CD14-positive monocyte (primary cell): ENCODE measurements at regions not wholly inside any gene's neighbourhood (a gene's known extent, or its start where the extent isn't known, plus 50 kb on each side); places are given as distances from the start of the nearest gene placed in this dataset.

ENCODE experiments used
- DNase-seq, 3 donors: peaks; one replicate each; pipeline ENCODE4 v3.0.0-alpha.2; 2011 to 2022
- H2AFZ ChIP-seq: 2 replicates; pipeline ENCODE4 v1.6.0; 2012; ENCODE audit warnings: mild to moderate bottlenecking, low read depth, low read length, inconsistent platforms; ENCODE audit not compliant: insufficient read depth, poor library complexity, severe bottlenecking
- H3K27ac ChIP-seq, 2 donors: 1 replicate in 1 of 2; 2 replicates in 1 of 2; pipeline ENCODE4 v1.5.1; 2012 to 2013; ENCODE audit warnings: low read length in 2 of 2, control low read depth in 1 of 2, inconsistent platforms in 1 of 2, low read depth in 1 of 2, mild to moderate bottlenecking in 1 of 2
- H3K27me3 ChIP-seq, 2 donors: one replicate each; pipeline versions ENCODE4 v1.6.0 to v1.6.1; 2011 to 2013; ENCODE audit warnings: low read length in 2 of 2; ENCODE audit not compliant: control insufficient read depth in 2 of 2, insufficient read depth in 2 of 2
- H3K36me3 ChIP-seq, 2 donors: replicated peaks in 1 of 2; 1 replicate in 1 of 2; 2 replicates in 1 of 2; pipeline versions ENCODE4 v1.5.1 to v1.6.1; 2012 to 2013; ENCODE audit warnings: low read length in 2 of 2, control low read depth in 1 of 2, inconsistent platforms in 1 of 2, mild to moderate bottlenecking in 1 of 2; ENCODE audit not compliant: insufficient read depth in 2 of 2, control insufficient read depth in 1 of 2
- H3K4me1 ChIP-seq, 2 donors: 1 replicate in 1 of 2; 2 replicates in 1 of 2; pipeline versions ENCODE4 v1.5.1 to v1.6.1; 2012 to 2013; ENCODE audit warnings: low read length in 2 of 2, control low read depth in 1 of 2, inconsistent platforms in 1 of 2, mild to moderate bottlenecking in 1 of 2, moderate library complexity in 1 of 2; ENCODE audit not compliant: insufficient read depth in 2 of 2, control insufficient read depth in 1 of 2
- H3K4me2 ChIP-seq: replicated peaks from 2 replicates; pipeline ENCODE3; 2012; ENCODE audit warnings: low read length, moderate library complexity, mild to moderate bottlenecking; ENCODE audit not compliant: poor library complexity, severe bottlenecking; ENCODE audit errors: extremely low read depth
- H3K4me3 ChIP-seq, 3 experiments: fragments of 200-600 bp in 1 of 3; sonication (generic) in 1 of 3; replicated peaks in 1 of 3; 1 replicate in 2 of 3; 2 replicates in 1 of 3; pipeline ENCODE4 v1.5.1; 2011 to 2013; ENCODE audit warnings: low read length in 3 of 3, mild to moderate bottlenecking in 3 of 3, control low read depth in 2 of 3, low read depth in 2 of 3, inconsistent platforms in 1 of 3, moderate library complexity in 1 of 3
- H3K79me2 ChIP-seq: 2 replicates; pipeline ENCODE4 v1.6.0; 2012; ENCODE audit warnings: mild to moderate bottlenecking, control low read depth, inconsistent platforms, low read length, moderate library complexity; ENCODE audit not compliant: insufficient read depth
- H3K9ac ChIP-seq: 2 replicates; pipeline ENCODE4 v1.6.0; 2017; ENCODE audit warnings: low read length, mild to moderate bottlenecking; ENCODE audit not compliant: insufficient read depth, poor library complexity, severe bottlenecking
- H3K9me3 ChIP-seq, 2 donors: replicated peaks in 1 of 2; 1 replicate in 1 of 2; 2 replicates in 1 of 2; pipeline versions ENCODE4 v1.5.1 to v1.6.1; 2012 to 2013; ENCODE audit warnings: low read length in 2 of 2, control low read depth in 1 of 2; ENCODE audit not compliant: control insufficient read depth in 1 of 2, insufficient read depth in 1 of 2
- H4K20me1 ChIP-seq: 2 replicates; pipeline ENCODE4 v1.6.0; 2012; ENCODE audit warnings: mild to moderate bottlenecking, low read length, control low read depth, moderate library complexity; ENCODE audit not compliant: insufficient read depth
- H3K27ac Mint-ChIP-seq, 7 donors: one replicate each; pipeline ENCODE4 v1.8.0; 2020; ENCODE audit warnings: mild to moderate bottlenecking in 7 of 7, mixed read lengths in 7 of 7, moderate library complexity in 6 of 7, inconsistent platforms in 2 of 7
- H3K27me3 Mint-ChIP-seq, 3 donors: one replicate each; pipeline ENCODE4 v1.8.0; 2021 to 2022; ENCODE audit warnings: low read depth in 3 of 3, mild to moderate bottlenecking in 3 of 3, mixed read lengths in 3 of 3, moderate library complexity in 3 of 3, inconsistent platforms in 1 of 3
- H3K36me3 Mint-ChIP-seq, 2 donors: one replicate each; pipeline ENCODE4 v1.8.0; 2020; ENCODE audit warnings: mixed read lengths in 2 of 2, inconsistent platforms in 1 of 2, mild to moderate bottlenecking in 1 of 2
- H3K4me1 Mint-ChIP-seq: one replicate; pipeline ENCODE4 v1.8.0; 2020; ENCODE audit warnings: mild to moderate bottlenecking, mixed read lengths
- H3K4me3 Mint-ChIP-seq, 2 donors: one replicate each; pipeline ENCODE4 v1.8.0; 2020; ENCODE audit warnings: mild to moderate bottlenecking in 2 of 2, mixed read lengths in 2 of 2, moderate library complexity in 1 of 2
- H3K9me3 Mint-ChIP-seq, 7 donors: one replicate each; pipeline ENCODE4 v1.8.0; 2020 to 2022; ENCODE audit warnings: mixed read lengths in 7 of 7, mild to moderate bottlenecking in 6 of 7, moderate library complexity in 6 of 7, inconsistent platforms in 2 of 7
- WGBS: methylation state at CpG from one replicate; pipeline ENCODE4 v1.1.5; 2013; ENCODE audit warnings: missing lambda C conversion rate; ENCODE audit not compliant: insufficient coverage; 5-methylcytosine and 5-hydroxymethylcytosine counted together
- intact Hi-C, 2 donors: fragments of 100-400 bp; cut with micrococcal nuclease; formaldehyde crosslinking; loops; one replicate each; pipeline versions ENCODE4 v1.15.0 to v1.15.1; 2023
- TF ChIP-seq, protein P1 (sequence below): fragments of 200-600 bp; IDR thresholded peaks from one replicate; pipeline ENCODE4 v1.8.0; 2022; ENCODE audit warnings: antibody characterized with exemption, mild to moderate bottlenecking

DNA sequence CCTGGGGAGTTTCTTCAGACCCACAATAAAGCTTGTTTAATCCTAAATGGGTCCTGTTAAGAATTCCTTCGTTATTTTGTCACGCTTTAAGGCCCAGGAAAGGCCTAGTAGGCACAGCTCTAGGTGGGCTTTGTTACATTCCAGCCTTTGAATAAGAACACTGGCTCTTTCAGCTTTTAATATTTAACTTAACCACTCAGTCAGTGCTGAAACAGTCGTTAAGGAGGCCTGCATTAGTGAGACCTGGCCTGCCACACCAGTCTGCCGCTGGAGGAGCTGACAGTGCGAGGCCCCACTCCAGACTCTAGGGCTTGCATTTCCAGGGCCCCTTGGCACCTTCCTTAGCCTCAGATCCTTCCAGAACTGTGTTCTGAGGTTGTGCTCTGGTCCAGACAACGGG is 351.4 kb downstream of the GLRX3 start:
- no peak overlapping the region for H3K4me2 ChIP-seq
- DNase-seq: no peak
- H4K20me1 ChIP-seq: no peaks in the 10 kb centered on the region
- no peak overlapping the region for H3K4me3 ChIP-seq
- Mint-ChIP-seq H3K9me3 (peaks cover 0 to 3% (median 2%) of the 10 kb centered on the region in 7 donors), H3K27me3 (peaks cover 0 to 10% (median 0%) of the 10 kb centered on the region in 3 donors), H3K36me3 (no peaks in the 10 kb centered on the region), H3K27ac (no peak overlapping the region), H3K4me1 (no peaks in the 10 kb centered on the region), H3K4me3 (no peak overlapping the region)
- TF ChIP-seq, protein P1, sequence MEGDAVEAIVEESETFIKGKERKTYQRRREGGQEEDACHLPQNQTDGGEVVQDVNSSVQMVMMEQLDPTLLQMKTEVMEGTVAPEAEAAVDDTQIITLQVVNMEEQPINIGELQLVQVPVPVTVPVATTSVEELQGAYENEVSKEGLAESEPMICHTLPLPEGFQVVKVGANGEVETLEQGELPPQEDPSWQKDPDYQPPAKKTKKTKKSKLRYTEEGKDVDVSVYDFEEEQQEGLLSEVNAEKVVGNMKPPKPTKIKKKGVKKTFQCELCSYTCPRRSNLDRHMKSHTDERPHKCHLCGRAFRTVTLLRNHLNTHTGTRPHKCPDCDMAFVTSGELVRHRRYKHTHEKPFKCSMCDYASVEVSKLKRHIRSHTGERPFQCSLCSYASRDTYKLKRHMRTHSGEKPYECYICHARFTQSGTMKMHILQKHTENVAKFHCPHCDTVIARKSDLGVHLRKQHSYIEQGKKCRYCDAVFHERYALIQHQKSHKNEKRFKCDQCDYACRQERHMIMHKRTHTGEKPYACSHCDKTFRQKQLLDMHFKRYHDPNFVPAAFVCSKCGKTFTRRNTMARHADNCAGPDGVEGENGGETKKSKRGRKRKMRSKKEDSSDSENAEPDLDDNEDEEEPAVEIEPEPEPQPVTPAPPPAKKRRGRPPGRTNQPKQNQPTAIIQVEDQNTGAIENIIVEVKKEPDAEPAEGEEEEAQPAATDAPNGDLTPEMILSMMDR: no peak
- H2AFZ ChIP-seq: no peak overlapping the region
- intact Hi-C loops: no loop called here
- no peaks in the 10 kb centered on the region for H3K4me1 ChIP-seq
- H3K27me3 ChIP-seq: no peaks in the 10 kb centered on the region
- no peaks in the 10 kb centered on the region for H3K79me2 ChIP-seq
- H3K9me3 ChIP-seq: no peaks in the 10 kb centered on the region
- 71% methylated on average over 6 of the region's 6 CpGs for WGBS
- H3K9ac ChIP-seq: no peak overlapping the region
- no peak overlapping the region for H3K27ac ChIP-seq
- no peaks in the 10 kb centered on the region for H3K36me3 ChIP-seq

DNA sequence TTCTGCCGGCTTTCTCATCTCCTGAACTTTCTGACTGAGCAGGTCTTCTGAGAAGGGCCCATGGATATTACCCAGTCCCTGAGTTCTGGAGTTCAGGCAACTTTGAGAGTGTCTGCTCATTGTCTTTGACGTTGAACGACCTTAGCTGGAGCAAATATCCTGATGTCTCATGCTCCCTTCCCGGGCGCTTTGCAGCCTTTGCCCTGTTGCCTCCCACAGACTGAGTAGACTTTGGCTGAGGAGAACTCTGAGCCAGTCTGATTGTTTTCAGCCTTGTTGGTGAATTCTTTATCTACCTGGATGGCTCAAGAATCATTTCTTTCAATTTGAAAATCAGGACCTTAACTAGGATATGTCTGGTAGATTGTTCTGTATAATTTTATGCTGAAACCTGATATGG is 353.7 kb downstream of the GLRX3 start:
- no peaks in the 10 kb centered on the region for H3K9me3 ChIP-seq
- Mint-ChIP-seq H3K36me3 (no peaks in the 10 kb centered on the region), H3K27ac (no peak overlapping the region), H3K9me3 (peaks cover 0 to 7% (median 2%) of the 10 kb centered on the region in 7 donors), H3K4me3 (no peak overlapping the region), H3K27me3 (peaks cover 0 to 10% (median 0%) of the 10 kb centered on the region in 3 donors), H3K4me1 (no peaks in the 10 kb centered on the region)
- no peaks in the 10 kb centered on the region for H4K20me1 ChIP-seq
- no peak for DNase-seq
- no peak overlapping the region for H3K4me3 ChIP-seq
- H3K4me2 ChIP-seq: no peak overlapping the region
- no peaks in the 10 kb centered on the region for H3K36me3 ChIP-seq
- no peak overlapping the region for H3K9ac ChIP-seq
- H3K4me1 ChIP-seq: no peaks in the 10 kb centered on the region
- H2AFZ ChIP-seq: no peak overlapping the region
- no peak overlapping the region for H3K27ac ChIP-seq
- H3K27me3 ChIP-seq: no peaks in the 10 kb centered on the region
- TF ChIP-seq, protein P1: no peak
- 88% methylated on average over 5 of the region's 5 CpGs for WGBS
- intact Hi-C loops: no loop called here
- H3K79me2 ChIP-seq: no peaks in the 10 kb centered on the region
